GM23338 (cell line): ENCODE measurements at regions not wholly inside any gene's neighbourhood (a gene's known extent, or its start where the extent isn't known, plus 50 kb on each side); places are given as distances from the start of the nearest gene placed in this dataset.

Source experiments
- ATAC-seq: fragments of 200-7000 bp; cut with Tn5 transposase; 3 replicates; pipeline ENCODE4 v1.9.1; 2020
- DNase-seq: peaks from one replicate; pipeline ENCODE4 v3.0.0-alpha.2; 2015; ENCODE audit warnings: low spot score
- H2AFZ ChIP-seq: fragments of 200-600 bp; sonication (generic); 2 replicates; pipeline ENCODE4 v1.8.0; 2016; ENCODE audit warnings: antibody characterized with exemption, mild to moderate bottlenecking, moderate library complexity
- H3F3A ChIP-seq: fragments of 200-600 bp; sonication (generic); replicated peaks from 2 replicates; pipeline ENCODE4 v1.8.0; 2017; ENCODE audit warnings: antibody characterized with exemption, mixed run types, low read depth
- H3K27ac ChIP-seq: fragments of 200-600 bp; sonication (generic); 2 replicates; pipeline ENCODE4 v1.6.1; 2016; ENCODE audit warnings: low read depth
- H3K27me3 ChIP-seq: fragments of 200-600 bp; sonication (generic); 2 replicates; pipeline ENCODE4 v1.8.0; 2016; ENCODE audit warnings: mild to moderate bottlenecking, mixed run types, moderate library complexity; ENCODE audit not compliant: insufficient read depth
- H3K36me3 ChIP-seq: fragments of 200-600 bp; sonication (generic); 2 replicates; pipeline ENCODE4 v1.8.0; 2016; ENCODE audit warnings: mild to moderate bottlenecking; ENCODE audit not compliant: insufficient read depth
- H3K4me1 ChIP-seq: fragments of 200-600 bp; sonication (generic); 2 replicates; pipeline ENCODE4 v1.8.0; 2016; ENCODE audit warnings: mild to moderate bottlenecking, moderate library complexity; ENCODE audit not compliant: insufficient read depth
- H3K4me2 ChIP-seq: fragments of 200-600 bp; sonication (generic); 2 replicates; pipeline ENCODE4 v1.7.1; 2017; ENCODE audit warnings: mixed run types
- H3K4me3 ChIP-seq: fragments of 200-600 bp; sonication (generic); 2 replicates; pipeline ENCODE4 v1.6.1; 2016; ENCODE audit warnings: mixed run types
- H3K79me2 ChIP-seq: fragments of 200-600 bp; sonication (generic); replicated peaks from 2 replicates; pipeline ENCODE4 v1.8.0; 2017; ENCODE audit warnings: mild to moderate bottlenecking; ENCODE audit not compliant: insufficient read depth
- H3K9me2 ChIP-seq: fragments of 200-600 bp; sonication (generic); 2 replicates; pipeline ENCODE4 v1.8.0; 2017; ENCODE audit not compliant: insufficient read depth
- H4K20me1 ChIP-seq: fragments of 200-600 bp; sonication (generic); replicated peaks from 2 replicates; pipeline ENCODE4 v1.8.0; 2017; ENCODE audit warnings: mild to moderate bottlenecking; ENCODE audit not compliant: insufficient read depth
- H3K27ac Mint-ChIP-seq: 2 replicates; pipeline ENCODE4 v1.8.0; 2020; ENCODE audit warnings: inconsistent platforms, mild to moderate bottlenecking, moderate library complexity, mixed read lengths
- H3K27me3 Mint-ChIP-seq: 3 replicates; pipeline ENCODE4 v1.8.0; 2022; ENCODE audit warnings: low read depth, mild to moderate bottlenecking, moderate library complexity, mixed read lengths, inconsistent platforms; ENCODE audit not compliant: insufficient read depth, poor library complexity
- H3K36me3 Mint-ChIP-seq: 3 replicates; pipeline ENCODE4 v1.8.0; 2021; ENCODE audit warnings: low read depth, mild to moderate bottlenecking, inconsistent platforms, moderate library complexity, mixed read lengths
- H3K4me1 Mint-ChIP-seq: 3 replicates; pipeline ENCODE4 v1.8.0; 2020; ENCODE audit warnings: mild to moderate bottlenecking, inconsistent platforms, mixed read lengths
- H3K4me3 Mint-ChIP-seq: 3 replicates; pipeline ENCODE4 v1.8.0; 2021; ENCODE audit warnings: moderate library complexity, mild to moderate bottlenecking, inconsistent platforms, mixed read lengths
- H3K9me3 Mint-ChIP-seq: 3 replicates; pipeline ENCODE4 v1.8.0; 2020; ENCODE audit warnings: moderate library complexity, mild to moderate bottlenecking, inconsistent platforms, mixed read lengths
- CREB1 ChIP-seq: fragments of 250-450 bp; sonication (Bioruptor Pico); IDR thresholded peaks from 2 replicates; pipeline ENCODE4 v1.5.0; 2020; ENCODE audit warnings: low read depth, mild to moderate bottlenecking, moderate library complexity
- EZH2phosphoT487 ChIP-seq: fragments of 200-600 bp; sonication (generic); IDR thresholded peaks from one replicate; pipeline ENCODE4 v1.8.1; 2018; ENCODE audit warnings: antibody characterized with exemption; ENCODE audit not compliant: unreplicated experiment
- JUNB ChIP-seq: IDR thresholded peaks from one replicate; pipeline ENCODE4 v1.6.1; 2016; ENCODE audit warnings: antibody characterized with exemption; ENCODE audit not compliant: unreplicated experiment
- NANOG ChIP-seq: IDR thresholded peaks from 2 replicates; pipeline ENCODE4 v1.6.1; 2016; ENCODE audit warnings: antibody characterized with exemption, borderline replicate concordance
- STAT1 ChIP-seq: IDR thresholded peaks from one replicate; pipeline ENCODE4 v1.6.1; 2016; ENCODE audit warnings: antibody characterized with exemption; ENCODE audit not compliant: unreplicated experiment
- ZNF114 ChIP-seq: fragments of 250-450 bp; sonication (Bioruptor Pico); IDR thresholded peaks from 2 replicates; pipeline ENCODE4 v1.5.0; 2020; ENCODE audit warnings: mild to moderate bottlenecking, moderate library complexity
- TF ChIP-seq, protein P1 (sequence below): fragments of 250-450 bp; sonication (Bioruptor Pico); IDR thresholded peaks from 2 replicates; pipeline ENCODE4 v1.5.0; 2020; ENCODE audit warnings: mild to moderate bottlenecking, moderate library complexity
- TF ChIP-seq, protein P2 (sequence below): IDR thresholded peaks from 2 replicates; pipeline ENCODE4 v1.6.1; 2016; ENCODE audit warnings: antibody characterized with exemption

DNA sequence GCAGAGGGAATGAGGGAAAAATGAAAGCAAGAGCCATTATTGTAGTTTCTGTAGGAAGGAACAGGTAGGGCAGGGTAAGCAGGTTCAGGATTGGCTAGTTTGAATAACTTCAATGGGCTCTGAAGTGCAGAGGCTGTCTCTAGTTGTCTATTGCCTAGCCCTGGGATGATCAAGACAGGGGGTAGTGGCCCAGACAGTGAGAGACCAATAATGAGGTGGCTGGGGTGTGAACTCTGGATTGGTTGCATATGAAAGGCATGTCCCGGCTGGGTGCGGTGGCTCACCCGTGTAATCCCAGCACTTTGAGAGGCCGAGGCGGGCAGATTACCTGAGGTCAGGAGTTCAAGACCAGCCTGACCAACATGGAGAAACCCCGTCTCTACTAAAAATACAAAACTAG is 67.5 kb upstream of the SLC38A11 start:
- Histone ChIP-seq H3K79me2 (no peaks in the 10 kb centered on the region), H3K27me3 (no peaks in the 10 kb centered on the region), H3K4me1 (0 out of 2 replicates have a peak, but pooled peaks cover 4% of the 10 kb centered on the region), H2AFZ (0 out of 2 replicates have a peak overlapping the region, but pooled peaks have one; percentile 36), H3F3A (no peaks in the 10 kb centered on the region), H3K9me2 (no peaks in the 10 kb centered on the region), H3K4me2 (no peak overlapping the region), H3K36me3 (no peaks in the 10 kb centered on the region), H4K20me1 (no peaks in the 10 kb centered on the region), H3K27ac (no peak overlapping the region), H3K4me3 (no peak overlapping the region)
- no peaks in the 10 kb centered on the region; the same call in 2 of the 3 replicates for H3K9me3 Mint-ChIP-seq
- no peak overlapping the region for H3K4me3 Mint-ChIP-seq
- H3K27me3 Mint-ChIP-seq: no peaks in the 10 kb centered on the region
- peak; percentile 44 for ATAC-seq
- TF ChIP-seq CREB1 (CRISPR knock-in tag): no peak
- no peak for TF ChIP-seq STAT1
- no peak for TF ChIP-seq NANOG
- no peak for TF ChIP-seq EZH2phosphoT487
- TF ChIP-seq, protein P1, sequence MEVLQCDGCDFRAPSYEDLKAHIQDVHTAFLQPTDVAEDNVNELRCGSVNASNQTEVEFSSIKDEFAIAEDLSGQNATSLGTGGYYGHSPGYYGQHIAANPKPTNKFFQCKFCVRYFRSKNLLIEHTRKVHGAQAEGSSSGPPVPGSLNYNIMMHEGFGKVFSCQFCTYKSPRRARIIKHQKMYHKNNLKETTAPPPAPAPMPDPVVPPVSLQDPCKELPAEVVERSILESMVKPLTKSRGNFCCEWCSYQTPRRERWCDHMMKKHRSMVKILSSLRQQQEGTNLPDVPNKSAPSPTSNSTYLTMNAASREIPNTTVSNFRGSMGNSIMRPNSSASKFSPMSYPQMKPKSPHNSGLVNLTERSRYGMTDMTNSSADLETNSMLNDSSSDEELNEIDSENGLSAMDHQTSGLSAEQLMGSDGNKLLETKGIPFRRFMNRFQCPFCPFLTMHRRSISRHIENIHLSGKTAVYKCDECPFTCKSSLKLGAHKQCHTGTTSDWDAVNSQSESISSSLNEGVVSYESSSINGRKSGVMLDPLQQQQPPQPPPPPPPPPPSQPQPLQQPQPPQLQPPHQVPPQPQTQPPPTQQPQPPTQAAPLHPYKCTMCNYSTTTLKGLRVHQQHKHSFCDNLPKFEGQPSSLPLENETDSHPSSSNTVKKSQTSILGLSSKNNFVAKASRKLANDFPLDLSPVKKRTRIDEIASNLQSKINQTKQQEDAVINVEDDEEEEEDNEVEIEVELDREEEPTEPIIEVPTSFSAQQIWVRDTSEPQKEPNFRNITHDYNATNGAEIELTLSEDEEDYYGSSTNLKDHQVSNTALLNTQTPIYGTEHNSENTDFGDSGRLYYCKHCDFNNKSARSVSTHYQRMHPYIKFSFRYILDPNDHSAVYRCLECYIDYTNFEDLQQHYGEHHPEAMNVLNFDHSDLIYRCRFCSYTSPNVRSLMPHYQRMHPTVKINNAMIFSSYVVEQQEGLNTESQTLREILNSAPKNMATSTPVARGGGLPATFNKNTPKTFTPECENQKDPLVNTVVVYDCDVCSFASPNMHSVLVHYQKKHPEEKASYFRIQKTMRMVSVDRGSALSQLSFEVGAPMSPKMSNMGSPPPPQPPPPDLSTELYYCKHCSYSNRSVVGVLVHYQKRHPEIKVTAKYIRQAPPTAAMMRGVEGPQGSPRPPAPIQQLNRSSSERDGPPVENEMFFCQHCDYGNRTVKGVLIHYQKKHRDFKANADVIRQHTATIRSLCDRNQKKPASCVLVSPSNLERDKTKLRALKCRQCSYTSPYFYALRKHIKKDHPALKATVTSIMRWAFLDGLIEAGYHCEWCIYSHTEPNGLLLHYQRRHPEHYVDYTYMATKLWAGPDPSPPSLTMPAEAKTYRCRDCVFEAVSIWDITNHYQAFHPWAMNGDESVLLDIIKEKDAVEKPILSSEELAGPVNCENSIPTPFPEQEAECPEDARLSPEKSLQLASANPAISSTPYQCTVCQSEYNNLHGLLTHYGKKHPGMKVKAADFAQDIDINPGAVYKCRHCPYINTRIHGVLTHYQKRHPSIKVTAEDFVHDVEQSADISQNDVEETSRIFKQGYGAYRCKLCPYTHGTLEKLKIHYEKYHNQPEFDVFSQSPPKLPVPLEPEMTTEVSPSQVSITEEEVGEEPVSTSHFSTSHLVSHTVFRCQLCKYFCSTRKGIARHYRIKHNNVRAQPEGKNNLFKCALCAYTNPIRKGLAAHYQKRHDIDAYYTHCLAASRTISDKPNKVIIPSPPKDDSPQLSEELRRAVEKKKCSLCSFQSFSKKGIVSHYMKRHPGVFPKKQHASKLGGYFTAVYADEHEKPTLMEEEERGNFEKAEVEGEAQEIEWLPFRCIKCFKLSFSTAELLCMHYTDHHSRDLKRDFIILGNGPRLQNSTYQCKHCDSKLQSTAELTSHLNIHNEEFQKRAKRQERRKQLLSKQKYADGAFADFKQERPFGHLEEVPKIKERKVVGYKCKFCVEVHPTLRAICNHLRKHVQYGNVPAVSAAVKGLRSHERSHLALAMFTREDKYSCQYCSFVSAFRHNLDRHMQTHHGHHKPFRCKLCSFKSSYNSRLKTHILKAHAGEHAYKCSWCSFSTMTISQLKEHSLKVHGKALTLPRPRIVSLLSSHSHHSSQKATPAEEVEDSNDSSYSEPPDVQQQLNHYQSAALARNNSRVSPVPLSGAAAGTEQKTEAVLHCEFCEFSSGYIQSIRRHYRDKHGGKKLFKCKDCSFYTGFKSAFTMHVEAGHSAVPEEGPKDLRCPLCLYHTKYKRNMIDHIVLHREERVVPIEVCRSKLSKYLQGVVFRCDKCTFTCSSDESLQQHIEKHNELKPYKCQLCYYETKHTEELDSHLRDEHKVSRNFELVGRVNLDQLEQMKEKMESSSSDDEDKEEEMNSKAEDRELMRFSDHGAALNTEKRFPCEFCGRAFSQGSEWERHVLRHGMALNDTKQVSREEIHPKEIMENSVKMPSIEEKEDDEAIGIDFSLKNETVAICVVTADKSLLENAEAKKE (CRISPR knock-in tag): no peak
- TF ChIP-seq JUNB: no peak
- TF ChIP-seq ZNF114 (CRISPR knock-in tag): no peak
- TF ChIP-seq, protein P2, sequence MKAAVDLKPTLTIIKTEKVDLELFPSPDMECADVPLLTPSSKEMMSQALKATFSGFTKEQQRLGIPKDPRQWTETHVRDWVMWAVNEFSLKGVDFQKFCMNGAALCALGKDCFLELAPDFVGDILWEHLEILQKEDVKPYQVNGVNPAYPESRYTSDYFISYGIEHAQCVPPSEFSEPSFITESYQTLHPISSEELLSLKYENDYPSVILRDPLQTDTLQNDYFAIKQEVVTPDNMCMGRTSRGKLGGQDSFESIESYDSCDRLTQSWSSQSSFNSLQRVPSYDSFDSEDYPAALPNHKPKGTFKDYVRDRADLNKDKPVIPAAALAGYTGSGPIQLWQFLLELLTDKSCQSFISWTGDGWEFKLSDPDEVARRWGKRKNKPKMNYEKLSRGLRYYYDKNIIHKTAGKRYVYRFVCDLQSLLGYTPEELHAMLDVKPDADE: no peak
- DNase-seq: no peak
- H3K36me3 Mint-ChIP-seq: no peaks in the 10 kb centered on the region
- H3K27ac Mint-ChIP-seq: no peak overlapping the region
- H3K4me1 Mint-ChIP-seq: no peaks in the 10 kb centered on the region
